GM19328 (cell line): ENCODE measurements at regions not wholly inside any gene's neighbourhood (a gene's known extent, or its start where the extent isn't known, plus 50 kb on each side); places are given as distances from the start of the nearest gene placed in this dataset.
"Not testable (repeated sequence)": the region's sequence is repeated elsewhere in the genome, so short reads cannot be mapped to it uniquely, and the experiment has no call there.

Source experiments
- ATAC-seq: cut with Tn5 transposase; IDR thresholded peaks from one replicate; pipeline ENCODE4 v1.9.1; 2021; ENCODE audit warnings: mild to moderate bottlenecking, moderate library complexity; ENCODE audit not compliant: unreplicated experiment

GRCh38 chr5:6115852-6116251 is 262.5 kb downstream of the MED10 start:
- no peak for ATAC-seq

DNA sequence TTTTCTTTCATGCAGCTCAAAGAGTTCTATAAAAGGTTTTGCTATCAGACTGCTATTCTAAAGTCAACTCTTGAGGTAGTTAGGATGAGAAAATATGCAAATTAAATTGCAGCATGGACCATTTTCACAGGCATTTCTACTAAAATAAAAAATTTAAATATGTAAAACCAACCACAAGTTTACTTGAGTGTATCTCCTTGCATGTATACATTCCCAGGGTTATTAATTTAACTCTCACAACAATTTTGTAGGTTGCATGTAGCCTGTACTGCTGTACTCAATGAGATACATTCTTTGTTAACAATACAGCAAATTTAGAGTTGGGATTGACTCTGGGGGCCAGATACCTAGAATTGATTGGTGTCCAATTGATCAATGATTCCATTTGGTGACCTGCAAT is 265.8 kb downstream of the MED10 start:
- ATAC-seq, result no peak

GRCh38 chr5:6112125-6112524 is 266.2 kb downstream of the MED10 start:
- ATAC-seq, result no peak

DNA sequence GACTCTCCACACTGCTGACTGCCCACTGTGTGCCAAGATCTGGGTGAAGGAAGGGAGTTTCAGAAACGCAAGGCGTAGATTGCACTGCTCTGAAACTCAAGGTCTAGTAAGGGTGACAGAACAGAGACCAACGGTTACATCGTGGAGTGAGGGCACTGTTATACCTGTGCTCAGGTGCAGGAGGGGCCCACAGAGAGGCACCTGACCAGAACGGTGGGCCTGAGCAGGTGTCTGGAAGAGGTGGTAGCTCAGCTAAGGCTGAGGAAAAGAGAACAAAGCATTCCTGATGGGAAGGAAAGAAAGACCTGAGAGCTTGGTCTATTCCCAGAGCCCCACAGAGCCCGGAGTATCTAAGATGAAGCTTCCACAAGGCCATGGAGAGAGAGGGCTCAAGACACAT is 267.2 kb downstream of the MED10 start:
- no peak for ATAC-seq

DNA sequence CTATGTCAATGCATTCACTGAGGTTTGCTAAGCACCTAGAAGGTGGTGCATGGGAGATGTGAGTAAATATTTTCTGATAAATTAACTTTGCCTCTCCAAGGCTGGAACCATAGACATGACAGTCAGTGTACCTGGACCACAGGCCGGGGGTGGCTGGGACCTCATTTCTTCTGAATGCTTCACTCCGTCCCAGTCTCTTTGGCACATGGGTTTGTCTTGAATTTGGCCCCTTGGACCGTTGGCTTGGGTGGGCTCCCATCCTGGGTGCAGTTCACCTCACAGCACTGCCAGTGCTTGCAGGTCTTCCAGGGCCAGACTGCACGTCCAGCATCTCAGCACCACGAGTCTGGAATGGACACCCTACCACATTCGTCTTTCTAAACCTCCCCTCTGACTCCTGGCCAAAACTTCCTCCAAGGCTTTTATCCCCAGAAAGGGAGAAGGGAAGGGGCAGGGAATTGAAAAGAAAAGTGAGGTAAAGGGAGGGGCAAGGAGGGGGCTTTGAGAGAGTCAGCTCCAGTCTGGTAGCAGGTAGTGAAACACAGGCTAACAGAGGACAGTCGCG is 267.8 kb downstream of the MED10 start:
- no peak for ATAC-seq

DNA sequence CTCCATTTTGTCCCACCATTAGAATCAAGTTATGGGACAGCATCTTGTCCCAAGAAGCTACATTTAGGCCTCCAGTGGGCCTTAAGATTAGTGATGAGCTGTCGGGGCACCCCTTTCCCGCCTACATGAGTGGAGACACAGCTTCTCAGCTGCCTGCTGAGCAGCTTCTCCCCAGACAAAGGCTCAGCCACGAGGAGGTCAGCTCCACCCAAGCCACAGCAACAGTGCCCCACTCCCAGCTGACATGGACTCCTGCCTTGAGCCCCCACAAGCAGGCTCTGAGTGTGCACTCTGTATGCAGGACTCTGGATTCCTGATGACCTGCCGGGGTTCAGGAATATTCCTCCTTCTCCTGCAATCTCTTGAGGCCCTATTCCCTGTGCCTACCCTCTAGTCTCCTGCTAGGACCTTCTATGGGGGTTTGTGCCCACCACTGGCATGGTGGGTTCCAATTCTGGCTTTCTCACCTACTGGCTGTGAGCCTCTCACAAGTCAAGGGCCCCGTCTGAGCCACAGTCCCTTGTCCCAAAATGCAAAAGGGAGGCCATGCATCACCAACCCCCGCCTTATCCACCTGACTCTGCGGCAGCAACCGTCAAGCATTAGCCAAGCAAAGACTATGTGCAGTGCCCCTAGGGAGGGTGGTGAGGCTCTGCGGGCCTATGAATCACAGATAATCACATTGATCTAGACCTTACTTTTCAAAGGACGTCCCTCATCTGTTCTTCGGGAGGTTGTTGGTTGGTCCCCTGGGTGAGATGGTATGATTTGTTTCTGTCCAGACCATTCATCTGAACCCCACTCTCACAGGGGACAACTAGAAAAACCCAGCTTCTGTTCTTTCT is 269.1 kb downstream of the MED10 start:
- no peak for ATAC-seq

GRCh38 chr5:6108540-6108848 is 269.9 kb downstream of the MED10 start:
- no peak for ATAC-seq

GRCh38 chr5:6107675-6108539 is 270.4 kb downstream of the MED10 start:
- no peak for ATAC-seq

DNA sequence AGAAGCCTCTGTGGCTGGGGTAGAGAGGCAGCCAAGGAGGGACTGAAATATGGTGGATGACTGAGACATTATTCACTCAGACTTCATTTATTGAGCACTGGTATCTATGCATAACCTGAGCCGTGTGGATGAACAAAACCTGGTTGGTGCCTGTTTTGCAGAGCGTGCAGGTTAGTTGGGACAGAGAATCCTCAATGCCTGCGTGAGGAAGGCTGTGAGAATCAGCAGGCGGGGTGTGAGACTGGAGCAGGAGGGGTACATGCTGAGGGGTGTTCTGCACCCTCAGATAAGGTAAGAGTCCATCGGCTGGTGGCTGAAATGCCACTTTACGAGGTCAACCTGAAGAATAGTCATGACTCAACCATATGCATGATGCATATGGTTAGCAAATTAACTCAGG is 271.6 kb downstream of the MED10 start:
- no peak for ATAC-seq

- no peak for ATAC-seq
Measured at GRCh38 chr5:6105320-6105719, 273.0 kb downstream of the MED10 start.

DNA sequence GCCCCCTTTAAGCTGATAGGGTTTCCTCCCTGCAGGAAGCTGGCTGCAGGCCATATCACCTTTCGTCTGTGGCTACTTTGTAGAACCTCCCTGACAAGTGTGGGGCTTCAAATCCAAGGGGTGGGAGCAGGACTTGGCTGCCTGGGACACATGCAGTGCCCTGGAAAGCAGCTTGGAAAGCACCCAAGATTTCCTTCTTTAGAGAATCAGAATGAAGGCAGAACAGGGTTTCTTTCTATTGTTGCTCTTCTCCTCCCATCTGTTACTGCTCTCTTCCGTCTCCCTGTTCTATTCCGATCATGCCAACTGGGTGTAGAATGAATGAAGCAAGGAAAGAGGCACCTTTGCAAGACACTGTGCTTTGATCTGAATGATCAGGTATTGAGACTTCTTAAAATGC is 282.2 kb downstream of the MED10 start:
- ATAC-seq, result no peak

- not testable (repeated sequence) for ATAC-seq
Measured at GRCh38 chr5:6094180-6094579, 284.2 kb downstream of the MED10 start.

GRCh38 chr5:6090838-6091237 is 287.5 kb downstream of the MED10 start:
- ATAC-seq, result no peak

DNA sequence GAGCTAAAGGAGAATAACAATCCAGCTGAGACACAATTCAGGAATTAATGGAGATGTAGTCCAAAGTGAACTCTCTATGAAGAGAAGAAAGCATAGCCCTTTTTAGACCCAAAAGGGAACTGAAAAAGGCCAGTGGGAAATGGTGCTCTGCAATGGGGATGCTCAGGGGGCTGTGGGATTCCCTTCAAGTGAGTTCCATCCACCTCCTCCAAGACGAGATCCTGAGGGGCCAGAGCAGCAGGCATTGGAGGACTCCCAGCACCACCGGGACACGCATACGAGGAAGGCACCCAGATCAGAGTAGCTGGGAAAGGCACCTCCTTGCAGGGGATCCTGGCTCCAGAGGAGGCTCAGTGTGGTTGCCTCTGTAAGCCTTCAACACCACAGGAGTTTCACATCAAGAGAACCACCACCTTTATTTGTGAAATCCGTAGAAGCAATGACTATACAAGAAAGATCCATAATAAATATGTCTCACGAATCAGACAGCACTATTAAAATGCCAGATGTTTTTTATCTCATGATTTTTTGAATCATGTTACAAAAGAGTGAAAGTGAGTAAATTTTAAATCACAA is 288.2 kb downstream of the MED10 start:
- ATAC-seq, result no peak

DNA sequence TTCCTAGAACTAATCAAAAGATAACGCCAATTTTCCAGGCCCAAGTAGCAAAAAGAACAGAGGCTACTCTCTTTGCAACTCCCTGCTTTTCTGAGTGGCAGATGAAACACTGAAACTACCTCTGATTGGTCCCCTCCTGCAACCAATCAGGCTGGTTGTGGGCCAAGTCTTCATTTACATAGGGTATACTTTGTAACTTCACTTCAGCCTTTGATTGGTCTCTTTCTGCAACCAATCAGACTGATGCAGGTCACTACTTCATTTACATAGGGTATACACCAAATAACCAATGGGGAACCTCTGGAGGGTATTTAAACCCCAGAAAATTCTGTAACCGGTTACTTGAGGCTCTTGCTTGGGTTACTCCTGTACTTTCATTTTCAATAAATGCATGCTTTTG is 289.6 kb downstream of the MED10 start:
- no peak for ATAC-seq

GRCh38 chr5:6087576-6087975 is 290.8 kb downstream of the MED10 start:
- ATAC-seq, result no peak

DNA sequence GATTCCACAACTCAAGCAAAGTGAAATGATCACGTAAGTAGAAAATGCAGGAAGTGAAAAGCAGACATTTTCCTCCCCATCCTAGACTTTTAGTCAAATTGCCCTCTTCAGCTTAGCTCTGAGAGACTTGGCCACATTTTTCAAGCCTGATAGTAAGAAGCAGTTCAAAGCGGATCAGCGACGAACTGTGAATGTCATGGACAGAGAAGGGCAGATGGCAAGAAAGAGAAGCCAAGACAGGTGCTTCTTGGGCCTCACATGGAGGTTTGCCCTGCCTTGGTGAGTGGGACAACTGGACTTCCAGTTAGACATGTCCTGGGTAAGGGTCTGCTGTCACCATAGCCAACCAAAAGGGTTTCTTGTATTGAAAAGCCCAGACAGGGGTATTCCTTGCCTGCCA is 291.5 kb downstream of the MED10 start:
- ATAC-seq, result no peak

DNA sequence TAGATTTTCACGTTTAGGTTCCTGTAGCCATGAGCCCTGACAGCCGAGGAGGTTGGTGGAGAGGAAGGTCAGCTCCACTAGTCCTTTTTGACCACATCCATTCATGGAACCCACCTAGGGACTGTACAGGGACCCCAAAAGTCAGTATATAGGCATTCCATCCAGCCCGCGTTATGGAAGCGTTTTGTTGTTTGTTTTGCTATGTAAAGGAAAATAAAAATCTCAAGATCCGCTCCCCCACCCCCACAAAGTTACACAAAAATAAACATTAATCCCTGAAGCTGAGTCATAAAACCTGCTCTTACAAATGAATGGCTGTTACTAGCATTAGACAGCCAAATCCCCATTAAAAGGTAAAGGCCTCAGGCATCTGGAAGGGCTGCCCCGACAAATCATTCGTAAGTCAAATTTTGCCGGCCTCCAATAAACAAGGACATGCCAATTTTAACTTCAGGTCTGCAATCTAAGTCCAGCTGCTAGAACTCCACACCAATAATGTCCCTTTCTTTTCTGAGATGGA is 292.9 kb downstream of the MED10 start:
- ATAC-seq, result no peak

GRCh38 chr5:6084836-6085235 is 293.5 kb downstream of the MED10 start:
- ATAC-seq, result no peak

GRCh38 chr5:6084376-6084775 is 294.0 kb downstream of the MED10 start:
- no peak for ATAC-seq

GRCh38 chr5:6083311-6083978 is 294.9 kb downstream of the MED10 start:
- ATAC-seq, result no peak
